Retinal pigment epithelial cell (primary cell): ENCODE measurements at regions not wholly inside any gene's neighbourhood (a gene's known extent, or its start where the extent isn't known, plus 50 kb on each side); places are given as distances from the start of the nearest gene placed in this dataset.

ENCODE experiments used
- DNase-seq: peaks from one replicate; pipeline ENCODE4 v3.0.0-alpha.2; 2010; ENCODE audit warnings: low read depth
- H3K4me3 ChIP-seq: 2 replicates; pipeline ENCODE4 v1.5.1; 2011; ENCODE audit warnings: mild to moderate bottlenecking, low read length, control low read depth, moderate library complexity
- TF ChIP-seq, protein P1 (sequence below): conservative IDR thresholded peaks from 2 replicates; pipeline ENCODE4 v1.5.1; 2011; ENCODE audit warnings: low read depth, low read length, control low read depth, inconsistent platforms

DNA sequence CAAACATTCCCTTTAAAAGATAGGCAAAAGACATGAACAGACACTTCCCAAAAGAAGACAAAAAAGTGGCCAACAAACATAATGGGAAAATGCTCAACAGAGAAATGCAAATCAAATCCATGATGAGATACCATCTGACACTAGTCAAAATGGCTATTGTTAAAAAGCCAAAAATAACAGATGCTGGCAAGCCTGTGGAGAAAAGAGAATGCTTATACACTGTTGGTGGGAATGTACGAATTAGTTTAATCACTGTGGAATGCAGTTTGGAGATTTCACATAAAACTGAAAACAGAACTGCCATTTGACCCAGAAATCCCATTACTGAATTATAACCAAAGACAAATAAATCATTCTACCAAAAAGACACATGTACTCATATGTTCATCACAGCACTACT lies 58.3 kb upstream of the WDR41 start:
- no peak overlapping the region for H3K4me3 ChIP-seq
- TF ChIP-seq, protein P1, sequence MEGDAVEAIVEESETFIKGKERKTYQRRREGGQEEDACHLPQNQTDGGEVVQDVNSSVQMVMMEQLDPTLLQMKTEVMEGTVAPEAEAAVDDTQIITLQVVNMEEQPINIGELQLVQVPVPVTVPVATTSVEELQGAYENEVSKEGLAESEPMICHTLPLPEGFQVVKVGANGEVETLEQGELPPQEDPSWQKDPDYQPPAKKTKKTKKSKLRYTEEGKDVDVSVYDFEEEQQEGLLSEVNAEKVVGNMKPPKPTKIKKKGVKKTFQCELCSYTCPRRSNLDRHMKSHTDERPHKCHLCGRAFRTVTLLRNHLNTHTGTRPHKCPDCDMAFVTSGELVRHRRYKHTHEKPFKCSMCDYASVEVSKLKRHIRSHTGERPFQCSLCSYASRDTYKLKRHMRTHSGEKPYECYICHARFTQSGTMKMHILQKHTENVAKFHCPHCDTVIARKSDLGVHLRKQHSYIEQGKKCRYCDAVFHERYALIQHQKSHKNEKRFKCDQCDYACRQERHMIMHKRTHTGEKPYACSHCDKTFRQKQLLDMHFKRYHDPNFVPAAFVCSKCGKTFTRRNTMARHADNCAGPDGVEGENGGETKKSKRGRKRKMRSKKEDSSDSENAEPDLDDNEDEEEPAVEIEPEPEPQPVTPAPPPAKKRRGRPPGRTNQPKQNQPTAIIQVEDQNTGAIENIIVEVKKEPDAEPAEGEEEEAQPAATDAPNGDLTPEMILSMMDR: no peak
- no peak for DNase-seq

DNA sequence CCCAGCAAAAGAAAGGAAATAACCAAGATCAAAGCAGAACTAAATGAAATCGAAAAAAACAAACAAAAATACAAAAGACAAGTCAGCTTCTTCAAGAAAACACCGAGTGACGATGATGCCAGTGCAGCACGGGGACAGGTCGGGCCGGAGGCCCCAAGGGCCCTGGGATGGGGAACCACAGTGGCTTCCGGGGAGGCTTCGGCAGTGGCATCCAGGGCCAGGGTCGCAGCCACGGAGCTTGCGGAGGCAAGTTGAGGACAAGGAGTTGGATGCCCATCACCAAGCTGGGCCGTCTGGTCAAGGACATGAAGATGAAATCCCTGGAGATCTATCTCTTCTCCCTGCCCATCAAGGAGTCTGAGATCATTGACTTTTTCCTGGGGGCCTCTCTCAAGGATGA lies 53.2 kb upstream of the WDR41 start:
- H3K4me3 ChIP-seq: no peak overlapping the region
- DNase-seq: no peak
- TF ChIP-seq, protein P1: no peak
